GM12878 (cell line): ENCODE measurements at regions not wholly inside any gene's neighbourhood (a gene's known extent, or its start where the extent isn't known, plus 50 kb on each side); places are given as distances from the start of the nearest gene placed in this dataset.

Experiments used
- ASH2L ChIP-seq: fragments of 300-600, 200-600 bp; sonication (generic); IDR thresholded peaks from 2 replicates; pipeline ENCODE4 v1.6.1; 2017; ENCODE audit warnings: low read depth, mild to moderate bottlenecking, borderline replicate concordance
- BACH1 ChIP-seq: fragments of 450-650 bp; IDR thresholded peaks from 2 replicates; pipeline ENCODE4 v1.6.1; 2017; ENCODE audit warnings: mild to moderate bottlenecking, borderline replicate concordance
- BCL11A ChIP-seq: IDR thresholded peaks from 2 replicates; pipeline ENCODE4 v1.6.1; 2011; ENCODE audit warnings: low read depth, low read length
- CHD1 ChIP-seq: IDR thresholded peaks from 2 replicates; pipeline ENCODE4 v1.6.1; 2012; ENCODE audit warnings: low read depth, low read length, improper control_type of control experiment
- CUX1 ChIP-seq: IDR thresholded peaks from 2 replicates; pipeline ENCODE4 v1.6.1; 2012; ENCODE audit warnings: improper control_type of control experiment, low read depth, low read length; ENCODE audit not compliant: insufficient replicate concordance
- EED ChIP-seq: sonication (generic); IDR thresholded peaks from 2 replicates; pipeline ENCODE4 v1.6.1; 2016; ENCODE audit warnings: antibody characterized with exemption, low read depth
- HDAC2 ChIP-seq: fragments of 200-600 bp; sonication (generic); IDR thresholded peaks from 2 replicates; pipeline ENCODE4 v1.6.1; 2017
- HDAC6 ChIP-seq: fragments of 200-600 bp; sonication (generic); IDR thresholded peaks from one replicate; pipeline ENCODE4 v1.8.0; 2017; ENCODE audit warnings: antibody characterized with exemption; ENCODE audit not compliant: unreplicated experiment
- IRF3 ChIP-seq: fragments of 450-650 bp; IDR thresholded peaks from 2 replicates; pipeline ENCODE4 v1.6.1; 2014; ENCODE audit warnings: mild to moderate bottlenecking
- IRF4 ChIP-seq: IDR thresholded peaks from 2 replicates; pipeline ENCODE4 v1.6.1; 2011; ENCODE audit warnings: low read depth, low read length
- JUND ChIP-seq: IDR thresholded peaks from 2 replicates; pipeline ENCODE4 v1.6.1; 2012; ENCODE audit warnings: low read depth, mild to moderate bottlenecking, low read length, improper control_type of control experiment, moderate library complexity
- MAX ChIP-seq: IDR thresholded peaks from 2 replicates; pipeline ENCODE4 v1.6.1; 2012; ENCODE audit warnings: low read depth, low read length, improper control_type of control experiment
- MEF2B ChIP-seq: fragments of 450-650 bp; IDR thresholded peaks from 2 replicates; pipeline ENCODE4 v1.6.1; 2018; ENCODE audit warnings: mild to moderate bottlenecking, moderate library complexity; ENCODE audit not compliant: partially characterized antibody, poor library complexity, severe bottlenecking
- MTA2 ChIP-seq: fragments of 450-650 bp; IDR thresholded peaks from 2 replicates; pipeline ENCODE4 v1.6.1; 2016; ENCODE audit warnings: low read depth, mild to moderate bottlenecking, moderate library complexity
- MTA3 ChIP-seq: IDR thresholded peaks from 2 replicates; pipeline ENCODE4 v1.6.1; 2012; ENCODE audit warnings: low read length, inconsistent platforms, borderline replicate concordance
- MXI1 ChIP-seq: fragments of 150-350 bp; IDR thresholded peaks from 2 replicates; pipeline ENCODE4 v1.6.1; 2011; ENCODE audit warnings: low read depth, mild to moderate bottlenecking, inconsistent platforms, low read length, improper control_type of control experiment
- NR2C1 ChIP-seq: fragments of 450-650 bp; IDR thresholded peaks from 2 replicates; pipeline ENCODE4 v1.6.1; 2017; ENCODE audit warnings: antibody characterized with exemption, mild to moderate bottlenecking, moderate library complexity
- NR2C2 ChIP-seq: IDR thresholded peaks from 2 replicates; pipeline ENCODE4 v1.6.1; 2011; ENCODE audit warnings: borderline replicate concordance, low read depth; ENCODE audit not compliant: control insufficient read depth, insufficient read length
- NR2F1 ChIP-seq: fragments of 450-650 bp; conservative IDR thresholded peaks from 2 replicates; pipeline ENCODE4 v1.6.1; 2017; ENCODE audit warnings: mild to moderate bottlenecking
- PAX5 ChIP-seq: IDR thresholded peaks from 2 replicates; pipeline ENCODE4 v1.6.1; 2011; ENCODE audit warnings: low read depth, low read length, borderline replicate concordance
- PBX3 ChIP-seq: IDR thresholded peaks from 2 replicates; pipeline ENCODE4 v1.6.1; 2011; ENCODE audit warnings: mild to moderate bottlenecking, low read depth, low read length, moderate library complexity; ENCODE audit not compliant: insufficient replicate concordance
- RBBP5 ChIP-seq: fragments of 200-600 bp; sonication (generic); conservative IDR thresholded peaks from 2 replicates; pipeline ENCODE4 v1.6.1; 2016
- RFX5 ChIP-seq: IDR thresholded peaks from 2 replicates; pipeline ENCODE4 v1.6.1; 2011; ENCODE audit warnings: low read depth, low read length, improper control_type of control experiment
- SMARCA5 ChIP-seq: fragments of 450-650 bp; IDR thresholded peaks from 2 replicates; pipeline ENCODE4 v1.6.1; 2017; ENCODE audit warnings: mild to moderate bottlenecking
- WRNIP1 ChIP-seq: IDR thresholded peaks from 2 replicates; pipeline ENCODE4 v1.6.1; 2011; ENCODE audit warnings: low read depth, low read length, improper control_type of control experiment, borderline replicate concordance
- YBX1 ChIP-seq: fragments of 450-650 bp; IDR thresholded peaks from 2 replicates; pipeline ENCODE4 v1.6.1; 2016; ENCODE audit warnings: antibody characterized with exemption
- ZNF217 ChIP-seq: fragments of 450-650 bp; IDR thresholded peaks from 2 replicates; pipeline ENCODE4 v1.6.1; 2017; ENCODE audit warnings: antibody characterized with exemption, mild to moderate bottlenecking

GRCh38 chr15:95990833-95991232 is 339.7 kb upstream of the NR2F2 start (continued):
- TF ChIP-seq IRF3 (no peak), MTA2 (peak; percentile 85; the same call in 1 of the 2 replicates), JUND (no peak), BACH1 (no peak), BCL11A (peak; percentile 50; the same call in 1 of the 2 replicates), ZNF217 (no peak), MTA3 (peak; percentile 66; the same call in 1 of the 2 replicates), NR2C1 (no peak), YBX1 (no peak), EED (peak; percentile 87), RFX5 (no peak), MEF2B (no peak), CUX1 (no peak), SMARCA5 (no peak), WRNIP1 (no peak), HDAC6 (no peak), IRF4 (no peak), MXI1 (no peak), NR2F1 (peak; percentile 75), PAX5 (peak; percentile 71; the same call in 1 of the 2 replicates), PBX3 (no peak), MAX (no peak), NR2C2 (no peak), HDAC2 (no peak), ASH2L (no peak), RBBP5 (no peak), CHD1 (no peak)
